ENCODE measurements at regions not wholly inside any gene's neighbourhood (a gene's known extent, or its start where the extent isn't known, plus 50 kb on each side); places are given as distances from the start of the nearest gene placed in this dataset.

DNA sequence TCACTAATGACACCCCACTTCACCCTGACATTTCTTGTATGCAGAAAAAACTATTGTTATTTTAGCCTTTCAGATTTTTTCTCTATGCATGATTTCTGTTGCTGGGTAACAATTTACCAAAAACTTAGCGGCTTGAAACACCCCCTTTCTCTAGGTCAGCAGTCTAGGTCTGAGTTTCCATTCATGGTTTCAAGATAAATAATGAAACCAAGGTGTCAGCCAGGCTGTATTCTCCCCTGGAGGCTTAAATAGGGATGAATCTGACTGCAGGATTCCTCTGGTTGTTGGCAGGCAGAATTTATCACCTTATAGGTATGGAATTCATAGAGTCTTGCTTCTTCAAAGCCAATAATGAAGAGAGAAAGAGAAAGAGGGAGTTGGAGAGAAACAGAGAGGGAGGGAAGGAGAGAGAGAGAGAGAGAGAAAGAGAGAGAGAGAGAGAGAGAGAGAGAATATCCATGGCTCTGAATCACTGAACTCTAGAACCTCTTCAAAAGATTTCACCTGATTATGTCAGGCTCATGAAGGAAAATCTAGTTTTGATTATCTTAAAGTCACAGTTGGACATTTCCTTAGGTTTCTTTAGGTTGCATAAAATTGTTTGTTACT is 1224.6 kb upstream of the LRRTM3 start:
- TF ChIP-seq, protein P1, sequence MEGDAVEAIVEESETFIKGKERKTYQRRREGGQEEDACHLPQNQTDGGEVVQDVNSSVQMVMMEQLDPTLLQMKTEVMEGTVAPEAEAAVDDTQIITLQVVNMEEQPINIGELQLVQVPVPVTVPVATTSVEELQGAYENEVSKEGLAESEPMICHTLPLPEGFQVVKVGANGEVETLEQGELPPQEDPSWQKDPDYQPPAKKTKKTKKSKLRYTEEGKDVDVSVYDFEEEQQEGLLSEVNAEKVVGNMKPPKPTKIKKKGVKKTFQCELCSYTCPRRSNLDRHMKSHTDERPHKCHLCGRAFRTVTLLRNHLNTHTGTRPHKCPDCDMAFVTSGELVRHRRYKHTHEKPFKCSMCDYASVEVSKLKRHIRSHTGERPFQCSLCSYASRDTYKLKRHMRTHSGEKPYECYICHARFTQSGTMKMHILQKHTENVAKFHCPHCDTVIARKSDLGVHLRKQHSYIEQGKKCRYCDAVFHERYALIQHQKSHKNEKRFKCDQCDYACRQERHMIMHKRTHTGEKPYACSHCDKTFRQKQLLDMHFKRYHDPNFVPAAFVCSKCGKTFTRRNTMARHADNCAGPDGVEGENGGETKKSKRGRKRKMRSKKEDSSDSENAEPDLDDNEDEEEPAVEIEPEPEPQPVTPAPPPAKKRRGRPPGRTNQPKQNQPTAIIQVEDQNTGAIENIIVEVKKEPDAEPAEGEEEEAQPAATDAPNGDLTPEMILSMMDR (conservative IDR thresholded peaks at IDR 0.05; ENCODE audit: low read depth, low read length): no peak
- DNase-seq (ENCODE audit: low read depth): no peak

DNA sequence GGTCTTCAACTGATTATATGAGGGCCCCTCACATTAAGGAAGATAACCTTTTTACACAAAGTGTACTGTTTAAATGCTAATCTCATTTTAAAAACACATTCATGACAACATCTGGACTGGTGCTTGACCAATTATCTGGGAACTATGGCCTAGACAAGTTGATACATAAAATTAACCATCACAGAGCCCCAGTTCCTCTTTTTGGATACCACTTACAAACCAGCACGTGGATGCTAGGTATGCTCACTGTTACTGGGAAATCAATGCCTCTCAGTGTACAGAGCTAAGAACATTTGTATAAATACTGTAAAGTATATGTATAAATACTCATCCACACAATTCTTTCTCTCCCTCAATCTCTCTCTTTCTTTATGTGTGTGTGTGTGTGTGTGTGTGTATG is 1217.8 kb upstream of the LRRTM3 start:
- DNase-seq (ENCODE audit: low read depth): no peak
- no peak overlapping the region for H3K4me3 ChIP-seq (ENCODE audit: low read depth, low read length)
- TF ChIP-seq, protein P1 (conservative IDR thresholded peaks at IDR 0.05; ENCODE audit: low read depth, low read length): no peak

More for the DNA sequence above, 1224.6 kb upstream of the LRRTM3 start:
- H3K4me3 ChIP-seq (ENCODE audit: low read depth, low read length): no peak overlapping the region

DNA sequence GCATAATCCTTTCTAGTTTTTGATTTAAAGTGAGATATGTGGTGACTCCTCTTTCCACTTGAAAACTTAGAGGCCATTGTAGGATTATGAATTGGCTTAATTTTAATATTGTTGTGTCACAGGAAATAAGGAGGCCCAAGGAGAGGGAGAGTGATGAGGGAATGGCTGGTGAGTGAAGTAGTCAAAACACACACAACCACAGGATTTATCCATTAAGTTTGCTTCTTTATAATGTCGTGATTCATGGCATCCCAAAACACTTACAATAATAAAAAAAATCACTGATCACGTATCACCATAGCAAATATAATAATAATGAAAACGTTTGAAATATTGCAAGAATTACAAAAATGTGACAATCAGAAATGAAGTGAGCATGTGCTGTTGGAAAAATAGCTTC is 1215.5 kb upstream of the LRRTM3 start:
- no peak overlapping the region for H3K4me3 ChIP-seq (ENCODE audit: low read depth, low read length)
- TF ChIP-seq, protein P1 (conservative IDR thresholded peaks at IDR 0.05; ENCODE audit: low read depth, low read length): no peak
- DNase-seq (ENCODE audit: low read depth): no peak

DNA sequence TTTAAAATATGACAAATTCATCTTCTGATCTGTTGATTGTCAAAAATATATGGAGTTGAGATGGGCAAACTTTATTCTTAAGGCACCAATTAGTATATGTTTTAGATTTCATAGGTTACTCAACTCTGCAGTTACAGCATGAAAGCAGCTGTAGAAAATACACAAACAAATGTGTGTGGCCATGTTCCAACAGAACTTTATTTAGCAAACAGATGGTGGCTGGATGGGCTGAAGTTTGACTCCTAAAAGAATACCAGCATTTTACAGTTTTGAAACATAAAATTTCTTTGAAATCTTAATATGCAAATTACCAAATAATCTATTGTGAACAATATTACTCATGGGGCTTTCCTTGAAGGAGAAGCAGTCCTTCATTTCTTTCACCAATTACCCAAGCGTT is 1206.0 kb upstream of the LRRTM3 start:
- TF ChIP-seq, protein P1 (conservative IDR thresholded peaks at IDR 0.05; ENCODE audit: low read depth, low read length): no peak
- DNase-seq (ENCODE audit: low read depth): no peak
- no peak overlapping the region for H3K4me3 ChIP-seq (ENCODE audit: low read depth, low read length)

DNA sequence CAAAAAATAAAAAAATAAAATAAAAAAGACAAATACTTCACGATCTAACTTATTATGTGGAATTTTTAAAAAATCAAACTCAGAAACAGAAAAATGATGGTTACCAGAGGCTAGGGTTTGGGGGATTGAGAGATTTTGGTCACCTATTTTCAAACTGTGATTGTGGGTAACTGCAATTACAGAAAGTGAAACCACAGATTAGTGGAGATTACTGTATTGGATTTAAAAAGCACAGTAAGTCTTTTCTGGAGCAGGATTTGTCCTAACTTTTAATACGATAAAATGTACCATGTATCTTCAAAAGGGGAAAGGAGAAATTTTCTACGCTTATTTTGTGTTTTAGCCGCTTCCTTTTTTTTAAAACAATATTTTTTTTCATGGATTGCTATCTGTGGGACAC is 1204.9 kb upstream of the LRRTM3 start:
- no peak overlapping the region for H3K4me3 ChIP-seq (ENCODE audit: low read depth, low read length)
- no peak for DNase-seq (ENCODE audit: low read depth)
- TF ChIP-seq, protein P1 (conservative IDR thresholded peaks at IDR 0.05; ENCODE audit: low read depth, low read length): no peak

DNA sequence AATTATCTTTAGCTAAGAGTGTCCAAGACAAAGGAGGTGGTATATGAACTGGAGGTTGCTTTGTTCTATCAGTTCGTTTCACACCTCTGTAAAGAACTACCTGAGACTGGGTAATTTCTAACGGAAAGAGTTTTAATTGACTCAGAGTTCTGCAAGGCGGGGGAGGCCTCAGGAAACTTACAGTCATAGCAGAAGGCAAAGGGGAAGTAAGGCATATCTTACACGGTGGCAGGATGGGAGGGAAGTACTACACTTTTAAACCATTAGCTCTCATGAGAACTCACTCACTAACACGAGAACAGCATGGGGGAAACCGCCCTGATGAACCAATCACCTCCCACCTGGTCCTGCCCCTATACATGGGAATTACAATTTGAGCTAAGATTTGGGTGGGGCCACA is 1202.3 kb upstream of the LRRTM3 start:
- no peak overlapping the region for H3K4me3 ChIP-seq (ENCODE audit: low read depth, low read length)
- TF ChIP-seq, protein P1 (conservative IDR thresholded peaks at IDR 0.05; ENCODE audit: low read depth, low read length): no peak
- no peak for DNase-seq (ENCODE audit: low read depth)

DNA sequence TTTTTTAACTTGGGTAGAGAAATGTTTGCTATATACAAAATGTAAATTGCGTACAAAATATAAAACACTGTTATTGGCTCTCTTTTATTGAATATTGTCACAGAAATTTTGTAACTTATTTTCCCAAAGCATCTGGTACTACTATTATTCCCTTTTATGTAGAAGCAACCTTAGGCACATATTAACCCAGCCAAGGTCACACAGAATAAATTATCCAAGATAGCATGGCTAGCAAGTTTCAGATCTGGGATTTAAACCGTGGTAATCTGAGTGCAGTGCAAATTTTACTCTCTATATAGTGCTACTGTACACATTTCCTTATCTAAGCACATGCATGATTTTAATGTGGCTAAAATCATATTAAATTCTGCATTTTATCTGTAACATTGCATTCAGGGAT is 1190.5 kb upstream of the LRRTM3 start:
- DNase-seq (ENCODE audit: low read depth): no peak
- H3K4me3 ChIP-seq (ENCODE audit: low read depth, low read length): no peak overlapping the region
- TF ChIP-seq, protein P1 (conservative IDR thresholded peaks at IDR 0.05; ENCODE audit: low read depth, low read length): no peak

Measured in choroid plexus epithelial cell (primary cell).